ENCODE measurements at regions not wholly inside any gene's neighbourhood (a gene's known extent, or its start where the extent isn't known, plus 50 kb on each side); places are given as distances from the start of the nearest gene placed in this dataset.

- no peaks in the 10 kb centered on the region for H3K27me3 ChIP-seq
- H3K4me1 ChIP-seq, result no peaks in the 10 kb centered on the region
- no peak for DNase-seq
These were observed 259.6 kb upstream of the ZNF804A start for GRCh38 chr2:184338771-184339170.

GRCh38 chr2:184339966-184340365, 258.4 kb upstream of the ZNF804A start:
- DNase-seq, result no peak
- Histone ChIP-seq H3K9me3 (no peaks in the 10 kb centered on the region), H3K4me1 (no peaks in the 10 kb centered on the region), H3K36me3 (no peaks in the 10 kb centered on the region), H3K27me3 (no peaks in the 10 kb centered on the region), H3K4me3 (ENCODE audit: low read depth, low read length) (no peak overlapping the region)
- no peak for TF ChIP-seq CTCF (IDR thresholded peaks at IDR 0.05; ENCODE audit: low read depth, low read length)

More at GRCh38 chr2:184338771-184339170, 259.6 kb upstream of the ZNF804A start:
- no peak overlapping the region for H3K4me3 ChIP-seq (ENCODE audit: low read depth, low read length)
- no peaks in the 10 kb centered on the region for H3K36me3 ChIP-seq
- no peak for TF ChIP-seq CTCF (IDR thresholded peaks at IDR 0.05; ENCODE audit: low read depth, low read length)
- no peaks in the 10 kb centered on the region for H3K9me3 ChIP-seq

- no peak for DNase-seq
- H3K27me3 ChIP-seq, result no peaks in the 10 kb centered on the region
- no peaks in the 10 kb centered on the region for H3K9me3 ChIP-seq
- H3K36me3 ChIP-seq, result no peaks in the 10 kb centered on the region
- TF ChIP-seq CTCF (IDR thresholded peaks at IDR 0.05; ENCODE audit: low read depth, low read length), result no peak
- H3K4me3 ChIP-seq (ENCODE audit: low read depth, low read length), result no peak overlapping the region
- no peaks in the 10 kb centered on the region for H3K4me1 ChIP-seq
These were observed 251.9 kb upstream of the ZNF804A start for GRCh38 chr2:184346338-184346862.

GRCh38 chr2:184351126-184351525, 247.2 kb upstream of the ZNF804A start:
- Histone ChIP-seq H3K27me3 (no peaks in the 10 kb centered on the region), H3K36me3 (no peaks in the 10 kb centered on the region), H3K4me1 (no peaks in the 10 kb centered on the region), H3K4me3 (ENCODE audit: low read depth, low read length) (no peak overlapping the region), H3K9me3 (no peaks in the 10 kb centered on the region)
- no peak for TF ChIP-seq CTCF (IDR thresholded peaks at IDR 0.05; ENCODE audit: low read depth, low read length)
- DNase-seq, result no peak

- no peaks in the 10 kb centered on the region for H3K9me3 ChIP-seq
- DNase-seq, result no peak
- no peak overlapping the region for H3K4me3 ChIP-seq (ENCODE audit: low read depth, low read length)
- TF ChIP-seq CTCF (IDR thresholded peaks at IDR 0.05; ENCODE audit: low read depth, low read length), result no peak
- no peaks in the 10 kb centered on the region for H3K27me3 ChIP-seq
- H3K4me1 ChIP-seq, result no peaks in the 10 kb centered on the region
- no peaks in the 10 kb centered on the region for H3K36me3 ChIP-seq
These were observed 241.3 kb upstream of the ZNF804A start for GRCh38 chr2:184357033-184357432.

- TF ChIP-seq CTCF (IDR thresholded peaks at IDR 0.05; ENCODE audit: low read depth, low read length), result no peak
- H3K27me3 ChIP-seq, result no peaks in the 10 kb centered on the region
- H3K36me3 ChIP-seq, result no peaks in the 10 kb centered on the region
- H3K9me3 ChIP-seq, result no peaks in the 10 kb centered on the region
- H3K4me3 ChIP-seq (ENCODE audit: low read depth, low read length), result no peak overlapping the region
- H3K4me1 ChIP-seq, result no peaks in the 10 kb centered on the region
- no peak for DNase-seq
These were observed 238.9 kb upstream of the ZNF804A start for GRCh38 chr2:184359379-184359778.
